GM19023 (cell line): ENCODE measurements at regions not wholly inside any gene's neighbourhood (a gene's known extent, or its start where the extent isn't known, plus 50 kb on each side); places are given as distances from the start of the nearest gene placed in this dataset.

Experiments used
- ATAC-seq: cut with Tn5 transposase; IDR thresholded peaks from one replicate; pipeline ENCODE4 v1.9.1; 2021; ENCODE audit warnings: mild to moderate bottlenecking, moderate library complexity; ENCODE audit not compliant: unreplicated experiment

DNA sequence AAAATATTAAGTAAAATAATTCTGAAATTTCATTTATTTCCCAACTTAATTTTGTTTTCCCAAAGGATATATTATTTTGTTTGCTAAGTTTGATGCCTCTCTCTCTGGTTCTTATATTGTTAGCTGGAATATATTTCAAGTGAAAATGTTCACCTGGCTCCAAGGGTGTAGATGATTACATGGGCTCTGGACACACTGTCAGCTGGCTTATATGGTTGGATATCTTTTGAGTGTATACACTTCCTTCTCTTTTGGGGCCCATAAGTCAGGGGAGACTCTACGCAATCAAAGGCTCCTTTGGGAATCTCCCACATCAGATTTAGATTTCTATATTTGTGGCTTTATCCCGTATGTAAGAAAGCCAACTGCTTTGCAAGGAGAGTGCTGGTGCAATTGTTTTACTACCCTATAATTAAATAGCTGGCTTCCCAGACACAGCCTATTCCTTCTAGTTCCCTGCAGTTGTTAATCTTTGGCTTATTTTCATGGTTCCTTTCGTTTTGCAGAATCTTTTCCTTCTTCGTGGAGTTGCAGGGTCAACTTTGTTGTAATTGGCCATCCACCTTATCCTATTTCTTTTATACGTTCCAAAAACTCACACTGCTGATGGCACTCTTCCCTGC is 225.7 kb downstream of the DPH6 start:
- no peak for ATAC-seq

DNA sequence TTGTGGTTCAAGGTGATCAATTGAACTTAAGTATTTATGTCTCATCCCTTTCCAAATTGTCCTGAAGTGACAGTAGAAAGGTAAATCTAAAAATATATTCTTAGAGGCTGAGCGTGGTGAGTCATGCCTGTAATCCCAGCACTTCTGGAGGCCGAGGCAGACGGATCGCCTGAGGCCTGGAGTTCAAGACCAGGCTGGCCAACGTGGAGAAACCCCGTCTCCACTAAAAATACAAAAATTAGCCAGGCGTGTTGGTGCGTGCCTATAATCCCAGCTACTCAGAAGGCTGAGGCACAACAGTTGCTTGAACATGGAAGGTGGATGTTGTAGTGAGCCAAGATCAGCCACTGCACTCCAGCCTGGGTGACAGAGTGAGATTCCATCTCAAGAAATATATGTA is 226.6 kb downstream of the DPH6 start:
- no peak for ATAC-seq

DNA sequence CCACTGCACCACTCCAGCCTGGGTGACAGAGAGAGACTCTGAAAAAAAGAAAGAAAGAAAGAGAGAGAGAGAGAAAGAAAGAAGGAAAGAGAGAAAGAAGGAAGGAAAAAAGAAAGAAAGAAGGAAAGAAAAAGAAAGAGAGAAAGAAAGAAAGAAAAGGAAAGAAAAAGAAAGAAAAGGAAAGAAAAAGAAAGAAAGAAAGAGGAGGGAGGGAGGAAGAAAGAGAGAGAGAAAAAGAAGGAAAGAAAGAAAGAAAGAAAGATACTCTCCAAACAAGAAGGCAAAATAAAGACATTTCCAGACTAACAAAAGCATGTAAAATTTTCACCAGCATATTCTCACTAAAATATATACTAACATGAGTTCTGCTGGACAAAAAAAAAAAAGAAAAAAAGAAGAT is 228.7 kb downstream of the DPH6 start:
- no peak for ATAC-seq

DNA sequence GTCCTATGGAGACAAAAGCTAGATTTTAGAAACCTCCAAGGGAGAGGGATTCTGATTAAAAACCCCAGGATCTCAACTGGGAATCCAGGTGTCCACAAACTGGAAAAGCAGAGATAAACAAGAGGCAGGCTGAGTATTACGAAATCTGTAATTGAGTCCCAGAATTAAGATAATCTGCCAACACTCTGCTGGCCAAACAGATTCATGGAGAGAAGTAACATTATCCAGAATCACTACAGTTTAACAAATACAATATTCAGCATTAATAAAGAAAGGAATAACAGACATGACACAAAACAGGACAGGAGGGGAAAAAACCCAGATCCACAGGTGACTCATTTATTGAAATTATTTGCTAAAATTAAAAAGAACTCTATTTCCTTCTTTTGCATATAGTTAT is 227.2 kb upstream of the NANOGP8 start:
- ATAC-seq: no peak

GRCh38 chr15:35311615-35312014 is 226.5 kb upstream of the NANOGP8 start:
- no peak for ATAC-seq

DNA sequence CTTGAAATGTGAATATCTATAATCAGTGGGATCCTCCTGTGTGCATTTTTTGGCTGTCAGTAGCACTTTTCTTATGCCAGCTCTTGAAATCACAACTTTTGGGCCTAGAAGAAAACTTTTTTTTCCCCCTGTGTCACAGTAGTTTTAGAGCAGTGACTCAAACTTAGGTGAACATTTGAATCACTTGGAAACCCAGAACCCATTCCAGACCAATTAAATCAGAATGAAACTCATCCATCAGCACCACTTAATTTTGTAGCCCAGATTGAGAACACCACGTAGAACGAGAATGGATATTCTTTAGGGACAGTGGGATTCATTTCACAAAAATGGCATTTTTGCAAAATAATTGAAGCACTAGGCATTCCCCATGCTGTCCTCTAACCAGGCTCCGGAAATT is 224.8 kb upstream of the NANOGP8 start:
- no peak for ATAC-seq

- ATAC-seq: no peak
Measured at GRCh38 chr15:35308802-35309201, 223.7 kb upstream of the NANOGP8 start.

DNA sequence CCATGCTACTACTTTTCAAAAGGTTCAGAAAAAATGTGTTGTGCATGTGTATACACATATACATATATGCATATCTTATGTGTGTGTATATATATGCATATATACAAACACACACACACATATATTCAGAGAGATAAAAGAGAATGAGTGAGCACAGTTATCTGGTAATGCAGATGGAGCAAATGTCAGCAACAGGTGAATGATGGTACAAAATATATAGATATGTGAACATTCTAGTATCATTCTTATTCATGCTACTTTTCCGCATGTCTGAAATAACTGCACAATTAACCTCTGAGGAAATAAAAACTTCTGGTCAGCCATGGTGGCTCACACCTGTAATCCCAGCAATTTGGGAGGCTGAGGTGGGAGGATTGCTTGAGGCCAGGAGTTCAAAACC is 222.6 kb upstream of the NANOGP8 start:
- no peak for ATAC-seq

GRCh38 chr15:35307026-35307425 is 221.9 kb upstream of the NANOGP8 start:
- no peak for ATAC-seq

GRCh38 chr15:35306361-35306981 is 221.4 kb upstream of the NANOGP8 start:
- ATAC-seq: no peak

- no peak for ATAC-seq
Measured at GRCh38 chr15:35305946-35306345, 220.9 kb upstream of the NANOGP8 start.

DNA sequence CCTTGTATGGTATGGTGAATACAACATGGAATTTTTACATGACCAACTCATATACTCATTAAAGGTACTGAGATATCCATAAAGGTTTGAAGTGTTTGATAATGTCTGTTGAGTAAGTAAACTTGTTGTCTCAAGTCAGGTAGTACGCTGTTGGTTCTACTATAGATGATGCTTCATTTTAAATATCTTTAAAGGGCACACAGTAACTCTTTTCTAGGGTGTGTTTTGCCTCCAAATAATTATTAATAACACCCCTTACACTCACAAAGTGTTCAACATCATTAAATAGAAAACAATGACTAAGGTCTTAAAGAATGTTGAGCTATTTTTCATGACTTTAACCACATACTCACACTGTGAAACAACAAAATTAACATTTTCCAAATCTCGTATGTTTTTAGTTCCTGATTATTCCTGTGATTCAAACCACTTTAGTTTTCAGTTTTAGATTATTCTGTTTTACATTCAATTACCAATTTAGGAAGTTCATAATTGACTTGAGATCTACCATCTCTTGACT is 220.0 kb upstream of the NANOGP8 start:
- no peak for ATAC-seq

- ATAC-seq: no peak
Measured at GRCh38 chr15:35304389-35304788, 219.3 kb upstream of the NANOGP8 start.

- ATAC-seq: no peak
Measured at GRCh38 chr15:35302334-35302733, 217.2 kb upstream of the NANOGP8 start.

DNA sequence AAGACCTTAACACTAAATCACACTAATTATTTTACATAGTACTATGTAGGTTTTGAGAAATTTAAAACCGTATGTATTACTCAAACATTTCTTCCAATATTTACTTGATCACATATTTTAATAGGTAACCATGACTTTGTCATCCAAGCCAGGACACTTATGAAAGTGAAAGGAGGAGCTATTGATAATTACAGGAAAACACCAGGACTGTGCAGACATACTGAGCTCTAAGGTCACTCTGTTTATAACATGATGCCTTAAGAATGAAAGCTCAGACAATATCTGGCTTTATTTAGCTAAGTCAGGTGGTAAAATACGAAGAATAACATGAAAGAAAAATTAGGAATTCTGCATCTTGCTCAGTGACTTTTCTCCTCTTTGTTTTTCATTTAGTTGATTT is 216.0 kb upstream of the NANOGP8 start:
- no peak for ATAC-seq

DNA sequence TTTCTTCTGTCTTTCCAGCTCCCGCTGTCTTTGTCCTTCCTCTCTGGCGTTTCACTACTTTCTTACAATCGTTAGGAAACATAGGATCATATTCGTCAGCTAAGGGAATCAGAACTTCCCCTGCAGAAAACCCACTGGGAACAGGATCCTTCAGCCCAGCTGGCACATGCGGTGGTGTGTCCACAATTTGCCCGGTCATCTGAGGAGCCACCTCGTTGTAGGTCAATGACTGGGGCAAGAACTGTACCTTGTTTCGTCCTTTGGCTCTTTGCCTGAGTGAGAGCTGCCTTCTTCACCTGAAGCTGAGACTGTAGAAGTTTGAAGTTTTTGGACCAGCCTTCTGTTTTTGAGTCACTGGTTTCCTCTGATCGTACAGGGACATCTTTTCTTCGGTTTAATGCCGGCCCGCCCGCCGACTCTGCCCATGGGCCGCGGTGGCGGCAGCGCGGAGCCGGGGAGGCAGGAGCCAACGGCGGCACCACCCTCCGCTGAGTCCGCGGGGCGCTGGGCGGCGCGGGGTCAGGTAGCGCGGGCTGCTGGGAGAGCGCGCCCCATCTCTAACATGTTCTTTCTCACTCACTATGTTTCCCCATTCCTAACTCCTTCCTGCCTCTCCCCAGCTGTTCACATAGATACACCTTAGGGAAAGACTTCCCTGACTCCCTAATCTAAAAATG is 214.1 kb upstream of the NANOGP8 start:
- ATAC-seq: no peak

- ATAC-seq: no peak
Measured at GRCh38 chr15:35298509-35298908, 213.4 kb upstream of the NANOGP8 start.

DNA sequence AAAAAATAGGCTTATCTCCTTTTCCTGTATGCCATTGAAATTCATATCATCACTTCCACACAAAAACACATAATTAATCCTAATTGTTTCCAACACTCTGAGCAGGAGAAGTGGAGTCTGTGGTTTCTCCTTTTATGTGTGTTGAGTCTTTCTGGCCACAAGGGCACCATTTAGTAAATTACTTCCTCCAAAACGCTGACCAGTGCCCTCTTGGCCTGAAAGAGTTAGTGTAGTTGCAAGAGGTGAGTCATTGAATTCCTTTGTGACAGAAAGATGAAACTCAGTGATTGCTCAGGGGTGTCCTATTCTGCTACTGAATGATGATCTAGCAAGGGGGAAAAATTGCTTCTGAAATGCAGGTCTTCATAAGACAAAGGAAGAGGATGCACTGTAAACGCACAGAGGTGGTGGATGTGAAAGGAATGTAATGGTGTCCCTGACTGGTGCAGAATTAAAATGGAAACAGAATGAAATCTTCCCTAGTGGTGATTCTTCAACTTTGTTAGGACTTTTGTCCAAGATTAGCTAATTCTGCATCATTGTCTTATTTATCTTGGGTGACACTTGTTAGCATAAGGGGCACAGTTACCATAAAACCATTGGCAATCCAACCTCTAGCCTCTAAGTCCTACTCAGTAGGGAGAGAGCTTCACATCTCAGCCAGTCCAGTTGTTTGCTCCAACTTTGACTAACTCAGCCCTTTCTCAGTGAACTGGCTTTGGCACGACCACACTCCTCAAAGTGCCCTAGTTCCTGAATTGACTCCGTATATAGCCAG is 208.4 kb upstream of the NANOGP8 start:
- no peak for ATAC-seq

DNA sequence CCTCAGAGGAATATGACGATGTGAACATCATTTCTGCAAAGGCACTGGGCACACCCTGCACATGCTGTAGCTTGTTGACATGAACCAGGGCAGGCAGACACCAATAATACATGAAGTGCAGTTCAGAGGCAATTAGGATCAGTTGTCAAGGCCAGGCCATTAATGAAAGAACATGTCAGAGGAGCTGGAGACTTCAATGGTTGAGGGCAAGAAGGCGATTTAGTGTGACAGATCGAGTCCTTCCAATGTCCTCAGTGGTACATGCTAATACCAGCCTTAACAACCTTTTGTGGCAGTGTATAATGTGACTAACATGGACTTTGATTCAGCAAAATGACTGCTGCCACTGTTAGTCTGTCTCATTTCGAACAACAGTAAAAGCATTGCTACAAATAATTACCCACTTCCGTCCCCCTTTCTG is 205.2 kb upstream of the NANOGP8 start:
- no peak for ATAC-seq

GRCh38 chr15:35289024-35289617 is 204.0 kb upstream of the NANOGP8 start:
- no peak for ATAC-seq

GRCh38 chr15:35288580-35288979 is 203.5 kb upstream of the NANOGP8 start:
- ATAC-seq: no peak
